ENCODE measurements at regions not wholly inside any gene's neighbourhood (a gene's known extent, or its start where the extent isn't known, plus 50 kb on each side); places are given as distances from the start of the nearest gene placed in this dataset.

GRCh38 chr12:88401155-88401554, 179.1 kb downstream of the KITLG start:
- TF ChIP-seq CTCF (conservative IDR thresholded peaks at IDR 0.05; ENCODE audit: low read length) (no peak), EZH2phosphoT487 (IDR thresholded peaks at IDR 0.05; ENCODE audit: borderline replicate concordance) (no peak)
